NCI-H1436 (cell line): ENCODE measurements at regions not wholly inside any gene's neighbourhood (a gene's known extent, or its start where the extent isn't known, plus 50 kb on each side); places are given as distances from the start of the nearest gene placed in this dataset.
A peak's percentile ranks its signal among the peaks of the same experiment; 100 is the strongest.

Experiments used
- DNase-seq: peaks from one replicate; lab custom pipeline; 2025; lab: John Stamatoyannopoulos, UW

GRCh38 chr1:71184410-71184809 lies 103.6 kb upstream of the ZRANB2 start:
- DNase-seq, result no peak

GRCh38 chr1:71179997-71180396 lies 99.2 kb upstream of the ZRANB2 start:
- no peak for DNase-seq

GRCh38 chr1:71170925-71171324 lies 90.1 kb upstream of the ZRANB2 start:
- DNase-seq, result no peak

GRCh38 chr1:71167505-71167904 lies 86.7 kb upstream of the ZRANB2 start:
- no peak for DNase-seq

GRCh38 chr1:71166178-71167173 lies 85.6 kb upstream of the ZRANB2 start:
- DNase-seq, result peak; percentile 24

- DNase-seq, result no peak
Measured at GRCh38 chr1:71157715-71158114, 76.9 kb upstream of the ZRANB2 start.

- no peak for DNase-seq
Measured at GRCh38 chr1:71157151-71157550, 76.3 kb upstream of the ZRANB2 start.

- no peak for DNase-seq
Measured at GRCh38 chr1:71156590-71156989, 75.8 kb upstream of the ZRANB2 start.

- no peak for DNase-seq
Measured at GRCh38 chr1:71154429-71154828, 73.6 kb upstream of the ZRANB2 start.

GRCh38 chr1:71153826-71154225 lies 73.0 kb upstream of the ZRANB2 start:
- DNase-seq, result no peak

- no peak for DNase-seq
Measured at GRCh38 chr1:71147637-71148360, 67.0 kb upstream of the ZRANB2 start.

GRCh38 chr1:71135571-71135970 lies 54.7 kb upstream of the ZRANB2 start:
- no peak for DNase-seq
